ENCODE measurements at regions not wholly inside any gene's neighbourhood (a gene's known extent, or its start where the extent isn't known, plus 50 kb on each side); places are given as distances from the start of the nearest gene placed in this dataset.

DNA sequence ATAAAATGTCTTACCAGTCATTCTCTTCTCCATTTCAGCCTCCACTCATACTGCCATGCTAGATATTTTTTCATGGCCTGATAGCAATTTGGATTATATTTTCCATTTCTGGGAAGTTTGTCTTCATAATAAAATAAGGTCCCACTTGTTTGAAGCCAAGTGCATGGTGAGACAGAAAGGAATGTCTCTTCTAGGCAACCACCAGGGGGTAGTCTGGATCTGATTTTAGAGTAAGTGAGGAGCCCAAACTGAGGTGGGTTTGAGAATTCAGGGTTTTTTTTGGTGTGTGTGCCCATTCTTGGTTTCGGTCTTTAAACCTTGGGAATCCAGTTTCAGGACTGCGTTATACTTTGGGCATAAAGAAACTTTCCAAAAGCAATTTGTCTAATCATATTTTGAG, 315.5 kb downstream of the RPRM start:
- TF ChIP-seq, protein P1, sequence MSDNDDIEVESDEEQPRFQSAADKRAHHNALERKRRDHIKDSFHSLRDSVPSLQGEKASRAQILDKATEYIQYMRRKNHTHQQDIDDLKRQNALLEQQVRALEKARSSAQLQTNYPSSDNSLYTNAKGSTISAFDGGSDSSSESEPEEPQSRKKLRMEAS (IDR thresholded peaks at IDR 0.05; ENCODE audit: low read depth, low read length): no peak
- TF ChIP-seq, protein P2, sequence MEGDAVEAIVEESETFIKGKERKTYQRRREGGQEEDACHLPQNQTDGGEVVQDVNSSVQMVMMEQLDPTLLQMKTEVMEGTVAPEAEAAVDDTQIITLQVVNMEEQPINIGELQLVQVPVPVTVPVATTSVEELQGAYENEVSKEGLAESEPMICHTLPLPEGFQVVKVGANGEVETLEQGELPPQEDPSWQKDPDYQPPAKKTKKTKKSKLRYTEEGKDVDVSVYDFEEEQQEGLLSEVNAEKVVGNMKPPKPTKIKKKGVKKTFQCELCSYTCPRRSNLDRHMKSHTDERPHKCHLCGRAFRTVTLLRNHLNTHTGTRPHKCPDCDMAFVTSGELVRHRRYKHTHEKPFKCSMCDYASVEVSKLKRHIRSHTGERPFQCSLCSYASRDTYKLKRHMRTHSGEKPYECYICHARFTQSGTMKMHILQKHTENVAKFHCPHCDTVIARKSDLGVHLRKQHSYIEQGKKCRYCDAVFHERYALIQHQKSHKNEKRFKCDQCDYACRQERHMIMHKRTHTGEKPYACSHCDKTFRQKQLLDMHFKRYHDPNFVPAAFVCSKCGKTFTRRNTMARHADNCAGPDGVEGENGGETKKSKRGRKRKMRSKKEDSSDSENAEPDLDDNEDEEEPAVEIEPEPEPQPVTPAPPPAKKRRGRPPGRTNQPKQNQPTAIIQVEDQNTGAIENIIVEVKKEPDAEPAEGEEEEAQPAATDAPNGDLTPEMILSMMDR (IDR thresholded peaks at IDR 0.05; ENCODE audit: low read depth, low read length): peak; percentile 47
- TF ChIP-seq POLR2A (IDR thresholded peaks at IDR 0.05; ENCODE audit: extremely low read depth, insufficient read length) (no peak), MYC (IDR thresholded peaks at IDR 0.05; ENCODE audit: low read depth, low read length) (no peak)

Measured in NB4 (cell line).